ENCODE measurements at regions not wholly inside any gene's neighbourhood (a gene's known extent, or its start where the extent isn't known, plus 50 kb on each side); places are given as distances from the start of the nearest gene placed in this dataset.

- 45% methylated on average over 10 of the region's 10 CpGs for WGBS (ENCODE audit: insufficient coverage, insufficient replicate concordance, low lambda C conversion rate, missing lambda C conversion rate)
- DNase-seq (ENCODE audit: low read depth, low spot score): no peak
- Histone ChIP-seq H3K4me3 (no peak overlapping the region), H3K9me3 (replicated peaks; ENCODE audit: control insufficient read depth, insufficient read depth, low read length) (no peaks in the 10 kb centered on the region; the same call in 1 of the 3 replicates), H3K4me1 (ENCODE audit: control insufficient read depth, insufficient read depth, low read length) (no peaks in the 10 kb centered on the region), H3K36me3 (ENCODE audit: control insufficient read depth in 2 of 2, insufficient read depth in 2 of 2, low read length in 1 of 2) (no peaks in the 10 kb centered on the region), H3K27me3 (replicated peaks in 1 of 2; ENCODE audit: control insufficient read depth in 2 of 2, insufficient read depth in 2 of 2, low read length in 1 of 2) (no peaks in the 10 kb centered on the region), H3K9ac (ENCODE audit: control insufficient read depth, insufficient read depth, low read length) (no peak overlapping the region), H3K27ac (ENCODE audit: control insufficient read depth, insufficient read depth) (no peak overlapping the region), H4K20me1 (ENCODE audit: control insufficient read depth, insufficient read depth) (no peaks in the 10 kb centered on the region), H3K79me2 (ENCODE audit: control insufficient read depth, insufficient read depth, low read length) (no peaks in the 10 kb centered on the region), H3K4me2 (ENCODE audit: control insufficient read depth, insufficient read depth) (no peak overlapping the region), H2AFZ (ENCODE audit: control insufficient read depth, low read depth, low read length) (no peak overlapping the region)
- intact Hi-C loops (cut with micrococcal nuclease; ENCODE audit: unreplicated experiment): no loop called here
- no peak for ATAC-seq
- ChIA-PET CTCF (no interaction called here), SMC1A (ENCODE audit: uncharacterized antibody, unreplicated experiment) (interaction anchor here (1.8 kb wide), 1 partner anchor 13 kb away, joined by 8 read pairs; no protein-coding TSS in a partner anchor), RAD21 (ENCODE audit: unreplicated experiment) (interaction anchor here (1.0 kb wide), 1 partner anchor 10 kb away, joined by 3 read pairs; no protein-coding TSS in a partner anchor), POLR2A (no interaction called here)
- BruUV-seq (replicated peaks): no TSS peak
- TF ChIP-seq MTA3 (IDR thresholded peaks at IDR 0.05; ENCODE audit: borderline replicate concordance, low read length): no peak
- TF ChIP-seq ZNF274 (IDR thresholded peaks at IDR 0.05; ENCODE audit: insufficient read depth, insufficient read length): no peak
- TF ChIP-seq CHD1 (IDR thresholded peaks at IDR 0.05; ENCODE audit: low read depth, low read length): no peak
- no peak for TF ChIP-seq HDGF (IDR thresholded peaks at IDR 0.05)
- no peak for TF ChIP-seq TAF1 (IDR thresholded peaks at IDR 0.05; ENCODE audit: borderline replicate concordance, low read depth, low read length)
- no peak for TF ChIP-seq TBL1XR1 (IDR thresholded peaks at IDR 0.05; ENCODE audit: low read depth, low read length)
- TF ChIP-seq BCL3 (IDR thresholded peaks at IDR 0.05; ENCODE audit: borderline replicate concordance, insufficient read depth, low read depth, low read length, poor library complexity, severe bottlenecking): no peak
- TF ChIP-seq NFYA (IDR thresholded peaks at IDR 0.05; ENCODE audit: borderline replicate concordance, low read depth, low read length): no peak
- TF ChIP-seq KAT2A (conservative IDR thresholded peaks at IDR 0.05; ENCODE audit: control insufficient read depth, low read depth, low read length): no peak
- no peak for TF ChIP-seq FOS (IDR thresholded peaks at IDR 0.05; ENCODE audit: borderline replicate concordance, extremely low read depth, insufficient read length)
- TF ChIP-seq RFX5 (IDR thresholded peaks at IDR 0.05; ENCODE audit: low read depth, low read length): no peak
- no peak for TF ChIP-seq BRCA1 (IDR thresholded peaks at IDR 0.05; ENCODE audit: low read depth, low read length)
- in situ Hi-C loops (cut with MboI): no loop called here
- no peak for FAIRE-seq
These were observed 203.4 kb upstream of the SEMA6A start for GRCh38 chr5:116778032-116778431.

Data from GM12878 (cell line).